Fibroblast of skin of left biceps (primary cell): ENCODE measurements at regions not wholly inside any gene's neighbourhood (a gene's known extent, or its start where the extent isn't known, plus 50 kb on each side); places are given as distances from the start of the nearest gene placed in this dataset.
A peak's percentile ranks its signal among the peaks of the same experiment; 100 is the strongest.
"Not testable (repeated sequence)": the region's sequence is repeated elsewhere in the genome, so short reads cannot be mapped to it uniquely, and the experiment has no call there.

Experiments used
- DNase-seq, 2 experiments: peaks; one replicate each; pipeline ENCODE4 v3.0.0-alpha.2; 2013; ENCODE audit warnings: low read depth in 2 of 2

DNA sequence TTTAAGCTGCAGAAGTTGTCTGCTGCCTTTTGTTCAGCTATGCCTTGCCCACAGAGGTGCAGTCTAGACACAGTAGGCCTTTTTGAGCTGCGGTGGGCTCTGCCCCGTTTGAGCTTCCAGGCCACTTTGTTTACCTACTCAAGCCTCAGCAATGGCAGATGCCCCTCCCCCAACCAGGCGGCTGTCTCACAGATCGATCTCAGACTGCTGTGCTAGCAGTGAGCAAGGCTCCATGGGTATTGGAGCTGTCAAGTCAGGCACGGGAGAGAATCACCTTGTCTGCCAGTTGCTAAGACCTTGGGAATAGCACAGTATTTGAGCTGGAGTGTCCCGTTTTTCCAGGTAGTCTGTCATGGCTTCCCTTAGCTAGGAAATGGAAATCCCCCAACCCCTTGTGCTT is 587.8 kb upstream of the CLINT1 start:
- DNase-seq: not testable (repeated sequence)

DNA sequence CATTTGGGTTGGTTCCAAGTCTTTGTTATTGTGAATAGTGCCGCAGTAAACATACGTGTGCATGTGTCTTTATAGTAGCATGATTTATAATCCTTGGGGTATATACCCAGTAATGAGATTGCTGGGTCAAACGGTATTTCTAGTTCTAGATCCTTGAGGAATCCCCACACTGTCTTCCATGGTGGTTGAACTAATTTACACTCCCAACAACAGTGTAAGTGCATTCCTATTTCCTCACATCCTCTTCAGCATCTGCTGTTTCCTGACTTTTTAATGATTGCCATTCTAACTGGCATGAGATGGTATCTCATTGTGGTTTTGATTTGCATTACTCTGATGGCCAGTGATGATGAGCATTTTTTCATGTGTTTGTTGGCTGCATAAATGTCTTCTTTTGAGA is 580.3 kb upstream of the CLINT1 start:
- DNase-seq: not testable (repeated sequence)

DNA sequence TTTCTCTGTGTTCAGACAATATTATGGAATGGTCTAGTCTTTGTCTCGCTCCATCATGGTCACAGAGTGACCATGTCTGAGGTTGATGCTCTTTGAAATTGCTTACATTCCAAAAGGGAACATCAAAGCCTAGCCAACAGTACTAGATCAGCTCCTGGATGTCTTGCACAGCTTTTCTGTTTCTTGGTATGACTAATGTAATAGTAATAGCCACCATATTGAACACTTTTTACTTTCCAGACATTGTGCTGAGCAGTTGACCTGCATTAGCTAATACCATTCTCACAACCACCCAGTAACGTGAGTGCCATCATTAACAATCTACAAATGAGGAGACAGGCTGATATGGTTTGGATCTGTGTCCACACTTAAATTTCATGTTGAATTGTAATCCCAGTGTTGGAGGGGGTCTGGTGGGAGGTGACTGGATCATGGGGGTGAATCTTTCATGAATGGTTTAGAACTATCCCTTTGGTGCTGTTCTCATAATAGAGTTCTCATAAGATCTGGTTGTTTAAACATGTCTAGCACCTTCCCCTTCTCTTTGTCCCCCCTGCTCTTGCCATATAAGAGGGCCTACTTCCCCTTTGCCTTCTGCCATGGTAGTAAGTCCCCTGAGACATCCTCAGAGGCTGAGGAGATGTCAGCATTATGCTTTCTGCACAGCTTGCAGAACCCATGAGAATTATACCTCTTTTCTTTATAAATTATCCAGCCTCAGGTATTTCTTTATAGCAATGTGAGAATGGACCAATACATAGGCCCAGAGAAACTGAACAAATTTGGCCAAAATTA is 577.5 kb upstream of the CLINT1 start:
- DNase-seq: no peak

DNA sequence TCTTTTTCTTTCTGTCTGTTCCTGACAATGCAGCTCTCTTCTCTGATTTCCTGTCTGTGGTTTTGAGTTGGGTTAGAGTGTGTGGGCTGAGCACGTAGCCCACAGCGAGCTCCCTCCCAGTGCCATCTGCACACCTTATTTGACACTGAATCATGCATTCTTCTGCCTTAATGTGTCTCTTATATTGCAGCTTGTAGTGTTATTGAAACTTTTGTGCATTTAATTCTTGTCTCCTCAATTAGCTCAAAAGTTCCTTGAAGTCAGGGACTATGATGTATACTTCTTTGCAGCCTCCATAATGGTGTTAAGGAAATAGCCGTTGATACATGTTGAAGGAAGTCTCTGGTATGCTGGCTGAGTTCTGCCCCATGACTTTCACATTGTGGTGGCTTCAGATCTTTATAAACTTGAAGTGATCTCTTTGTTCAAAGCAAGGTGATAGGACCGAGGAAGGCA is 576.2 kb upstream of the CLINT1 start:
- DNase-seq: no peak

DNA sequence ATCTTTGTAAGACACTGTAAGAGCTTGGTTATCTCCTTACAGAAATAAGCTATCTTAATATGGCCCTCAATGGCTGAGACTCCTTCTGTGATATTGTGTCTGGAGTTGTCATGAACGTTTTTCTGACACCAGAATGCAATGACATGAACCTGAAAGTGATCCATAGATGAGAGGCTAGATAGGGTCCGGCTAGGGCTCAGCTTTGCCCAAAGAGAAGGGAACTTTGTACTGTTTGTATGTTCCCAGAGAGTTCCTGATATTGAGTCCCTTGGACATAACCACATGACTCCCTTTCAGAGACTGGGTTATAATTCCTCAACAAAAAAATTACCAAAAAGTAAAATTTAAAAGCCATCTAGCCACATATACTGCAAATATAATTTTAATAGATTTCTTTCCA is 575.8 kb upstream of the CLINT1 start:
- DNase-seq: no peak

DNA sequence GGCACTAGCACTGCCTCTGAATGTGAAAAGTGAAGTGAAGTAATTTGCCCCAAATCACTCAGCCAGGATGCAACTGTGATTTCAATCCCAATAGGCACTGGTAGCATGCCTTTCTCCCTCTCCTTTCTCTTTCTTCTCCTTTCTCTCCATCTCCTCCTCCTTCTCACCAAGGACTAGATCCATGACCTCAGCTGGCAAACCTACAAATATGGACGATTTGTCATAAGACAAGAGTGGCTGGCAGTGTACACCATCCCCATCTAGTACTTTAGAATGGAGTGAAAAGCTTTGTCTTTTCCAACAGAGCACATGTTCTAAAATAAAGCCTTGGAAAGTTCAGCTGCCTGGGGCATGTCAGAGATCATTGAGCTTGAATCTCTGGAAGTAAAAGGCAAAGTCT is 574.7 kb upstream of the CLINT1 start:
- DNase-seq: no peak

DNA sequence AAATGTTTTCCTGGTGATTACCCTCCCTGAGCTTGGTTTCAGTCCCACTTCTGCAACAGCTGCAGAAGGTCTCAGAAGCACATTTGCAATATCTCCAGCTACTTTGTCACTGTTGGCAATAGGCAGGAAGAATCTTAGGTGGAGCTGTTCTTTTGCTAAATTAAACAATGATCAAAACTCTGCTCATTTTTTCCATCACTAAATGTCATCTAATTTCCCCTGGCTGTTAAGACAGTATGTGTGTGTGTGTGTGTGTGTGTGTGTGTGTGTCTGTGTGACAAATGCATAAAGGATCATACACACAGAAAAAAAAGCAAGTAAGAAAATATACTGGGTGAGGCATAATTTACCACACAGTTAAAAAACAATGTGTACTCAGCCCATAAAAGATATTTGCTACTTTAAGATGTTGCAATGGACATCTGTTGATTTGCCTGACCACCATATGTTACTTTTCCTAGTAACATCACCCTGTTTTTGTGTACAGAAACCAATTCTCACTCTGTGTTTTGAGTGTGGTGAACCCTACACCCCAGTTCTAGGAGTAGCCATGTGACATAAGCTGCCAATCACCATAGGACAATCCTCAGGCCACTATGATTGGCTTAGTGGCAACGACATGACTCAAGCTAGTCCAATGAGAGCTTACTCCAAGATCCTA is 572.6 kb upstream of the CLINT1 start:
- DNase-seq: no peak

DNA sequence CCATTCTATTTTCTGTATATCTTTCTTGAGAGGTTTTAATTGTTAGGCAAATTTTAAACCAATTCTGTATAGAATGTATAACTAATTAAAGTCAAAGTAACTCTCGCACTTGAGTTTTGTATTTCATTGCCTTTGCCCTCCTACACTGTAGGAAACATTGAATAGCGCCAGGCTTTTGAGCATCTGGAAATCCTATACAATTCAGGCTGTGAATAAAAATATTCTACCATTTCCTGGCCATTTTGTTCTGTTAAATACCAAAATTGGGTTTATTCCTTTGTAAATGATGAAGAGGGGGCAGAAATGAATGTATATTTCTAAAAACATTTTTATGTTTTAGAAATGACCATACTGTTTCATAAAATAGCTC is 571.8 kb upstream of the CLINT1 start:
- DNase-seq: no peak

DNA sequence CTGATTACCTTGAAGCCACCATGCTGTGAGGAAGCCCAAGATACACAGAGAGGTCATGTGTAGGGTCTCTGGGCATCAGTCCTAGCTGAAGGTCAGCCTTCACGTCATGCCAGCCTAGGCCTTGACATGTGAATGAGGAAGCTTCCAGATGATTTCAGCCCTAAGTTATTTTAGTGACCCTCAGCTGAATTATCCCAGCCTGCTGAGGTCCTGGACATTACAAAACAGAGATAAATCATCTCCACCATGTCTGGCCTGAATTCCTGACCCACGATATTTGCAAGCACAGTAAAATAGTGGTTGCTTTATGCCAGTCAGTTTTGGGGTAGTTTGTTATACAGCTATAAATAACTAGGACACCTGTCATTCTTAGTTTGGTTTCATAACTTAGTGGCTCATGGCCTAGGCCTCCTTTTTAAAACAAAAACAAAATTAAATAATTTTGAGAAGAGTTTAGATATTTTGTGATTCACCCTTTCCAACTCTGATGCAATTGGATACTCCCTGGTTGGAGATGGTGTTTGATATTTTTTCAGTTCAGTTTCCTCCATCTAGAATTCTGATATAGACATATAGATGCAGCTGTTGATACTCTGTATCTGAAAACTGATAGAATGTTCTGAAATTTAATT is 571.3 kb upstream of the CLINT1 start:
- DNase-seq: no peak

DNA sequence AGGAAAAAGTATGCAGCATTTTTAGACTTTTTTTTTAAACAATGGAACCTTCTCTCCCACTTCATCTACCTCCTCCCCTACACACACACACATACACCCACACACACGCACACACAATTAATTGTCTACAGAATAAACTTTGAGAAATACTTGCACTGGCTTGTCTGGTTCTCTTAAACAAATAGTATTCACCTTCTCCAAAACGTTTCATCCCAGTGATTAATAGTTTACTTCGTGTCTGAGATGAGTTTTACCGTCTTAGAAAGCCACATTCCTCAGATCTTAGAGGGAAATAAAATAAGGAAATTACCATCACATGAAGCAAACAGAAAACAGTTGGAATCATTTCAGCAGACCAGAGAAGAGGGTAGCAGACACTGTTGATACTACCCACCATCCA is 570.6 kb upstream of the CLINT1 start:
- DNase-seq: no peak

DNA sequence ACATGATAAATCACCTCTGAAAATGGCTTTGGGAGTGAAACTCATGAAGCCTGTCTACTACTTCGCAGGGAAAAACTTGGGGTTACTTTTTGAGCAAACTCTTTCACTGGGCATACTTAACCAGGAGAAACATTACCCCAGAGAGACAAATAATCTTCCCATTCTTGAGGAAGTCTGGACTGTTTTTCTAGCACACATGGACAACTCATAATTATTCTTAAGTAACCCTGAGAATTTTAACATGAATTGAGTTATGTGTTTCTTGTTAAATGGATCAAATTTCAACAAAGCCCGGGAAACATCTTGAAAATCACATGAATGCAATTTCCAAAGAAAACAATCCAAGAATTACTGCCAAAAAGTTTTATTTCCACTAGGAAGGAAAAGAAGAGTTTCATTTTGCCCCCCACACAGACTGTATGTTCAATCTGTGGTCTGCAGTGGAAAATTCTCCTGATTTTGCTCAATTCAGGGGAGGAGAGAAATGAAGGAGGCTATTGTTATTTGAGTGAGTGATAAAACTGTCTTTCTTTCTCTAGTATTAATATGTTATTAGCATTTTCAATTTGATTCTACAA is 564.8 kb upstream of the CLINT1 start:
- DNase-seq: peak; percentile 67 to 74

DNA sequence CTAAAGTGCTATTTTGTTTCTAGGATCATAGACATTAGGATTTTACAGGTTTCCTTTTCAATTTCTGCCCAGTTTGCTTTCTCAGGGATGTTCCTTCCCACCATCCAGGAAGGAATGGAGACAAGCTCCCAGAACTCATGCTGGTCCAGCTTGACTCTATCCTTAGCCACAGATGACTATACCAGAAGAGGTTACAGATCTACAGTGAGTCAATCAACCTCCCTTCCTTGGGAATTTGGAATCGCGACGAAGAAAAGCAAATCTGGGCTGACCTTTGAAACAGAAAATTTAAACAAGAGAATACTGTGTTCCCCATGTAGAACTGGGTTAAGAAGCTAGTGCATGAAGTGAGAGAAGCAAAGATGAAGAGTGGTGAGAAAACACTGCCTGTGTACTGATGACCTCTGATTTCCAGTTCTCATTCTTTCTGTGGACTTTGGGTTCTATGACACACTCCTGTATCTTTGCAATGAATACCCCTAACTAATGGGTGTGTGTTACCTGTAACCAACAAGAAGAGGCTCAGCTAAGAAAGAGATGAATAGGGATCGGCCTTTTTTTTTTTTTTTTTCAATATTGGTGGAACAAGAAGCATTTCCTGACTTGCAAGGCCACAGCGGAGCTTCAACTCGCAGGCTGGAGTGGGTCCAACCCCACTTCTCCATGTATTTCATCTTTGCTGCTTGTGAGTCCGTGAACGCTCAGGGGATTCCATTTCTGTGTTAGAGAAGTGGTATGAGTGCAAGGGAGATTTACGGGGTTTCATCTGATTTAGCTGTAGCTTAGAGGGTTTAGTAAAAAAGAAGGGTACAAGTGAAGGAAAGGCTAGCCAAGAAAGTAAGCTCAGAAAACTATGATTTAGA is 563.9 kb upstream of the CLINT1 start:
- DNase-seq: no peak

DNA sequence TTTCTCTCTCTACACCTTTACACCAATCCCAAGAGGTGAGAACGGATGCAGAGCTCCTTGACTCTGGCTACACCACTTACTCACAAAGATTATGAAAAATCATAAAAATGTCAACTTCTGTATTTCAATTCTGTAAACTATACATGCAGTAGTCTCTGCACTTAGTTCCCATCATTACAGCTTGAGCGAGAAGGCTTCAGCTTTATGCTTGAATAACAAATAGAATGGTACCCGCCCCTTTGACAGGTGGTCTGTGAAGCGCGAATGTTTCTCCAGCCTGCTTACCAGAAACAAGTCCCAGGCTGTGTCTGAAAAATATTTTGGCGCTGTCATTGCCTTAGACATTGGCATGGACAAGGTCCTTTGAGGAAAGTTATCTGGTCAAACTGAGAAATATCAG is 562.4 kb upstream of the CLINT1 start:
- no peak for DNase-seq

DNA sequence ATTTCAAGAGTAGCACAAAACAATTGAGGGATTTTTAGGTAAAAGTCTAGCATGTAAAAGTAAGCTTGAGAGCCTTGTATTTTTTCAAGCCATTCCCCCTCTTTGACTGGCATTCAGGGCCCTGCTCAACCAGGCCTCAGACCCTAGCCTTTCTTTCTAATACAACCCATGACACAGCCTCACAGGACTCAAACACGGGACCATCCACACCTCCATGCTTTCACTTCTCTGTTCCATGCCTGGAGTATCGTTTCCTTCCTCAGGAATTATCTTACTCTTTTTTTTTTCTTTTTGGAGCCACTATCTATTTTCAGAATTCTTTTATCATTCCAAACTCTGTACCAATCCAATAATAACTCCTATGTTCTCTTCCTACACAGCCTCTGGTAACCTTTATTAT is 560.2 kb upstream of the CLINT1 start:
- DNase-seq: no peak

DNA sequence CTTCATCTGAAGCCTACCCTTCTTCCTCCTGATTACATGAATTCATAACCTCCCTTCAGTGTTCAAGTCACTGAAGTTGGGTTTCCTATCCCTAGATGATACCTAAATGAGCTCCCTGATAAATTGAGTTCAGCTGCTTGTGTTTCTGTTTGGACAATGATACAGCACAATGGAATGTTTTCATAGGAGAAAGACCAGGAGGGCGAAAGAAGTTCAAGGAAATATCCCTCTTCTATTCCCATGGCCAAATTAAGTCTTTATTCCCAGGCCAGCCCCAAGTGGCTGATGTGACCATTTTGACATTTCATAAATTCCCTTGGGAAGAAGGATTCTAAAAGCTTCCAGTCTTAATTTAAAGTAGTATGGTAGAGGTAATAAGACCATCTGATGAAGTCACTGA is 555.8 kb upstream of the CLINT1 start:
- peak; percentile 47 to 54 for DNase-seq

DNA sequence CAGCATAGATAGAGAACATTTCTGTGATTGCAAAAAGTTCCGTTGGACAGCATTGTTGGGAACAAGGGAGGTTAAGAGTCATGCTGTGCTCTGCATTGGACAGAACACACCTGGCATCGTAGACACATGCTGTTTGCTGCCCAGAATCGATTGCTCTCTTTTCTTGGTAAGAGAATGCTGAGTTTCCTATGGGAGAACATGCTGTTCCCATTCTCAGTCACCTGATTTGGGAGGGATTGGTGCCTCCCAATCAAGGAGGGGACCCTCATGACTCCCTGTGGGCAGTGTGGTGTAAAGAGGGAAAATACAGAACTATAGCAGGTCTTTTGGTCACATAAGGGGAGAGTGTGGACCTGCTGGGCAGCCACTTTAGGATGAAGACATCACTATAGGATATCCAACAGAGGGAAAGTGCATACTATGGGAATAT is 555.4 kb upstream of the CLINT1 start:
- DNase-seq: no peak

DNA sequence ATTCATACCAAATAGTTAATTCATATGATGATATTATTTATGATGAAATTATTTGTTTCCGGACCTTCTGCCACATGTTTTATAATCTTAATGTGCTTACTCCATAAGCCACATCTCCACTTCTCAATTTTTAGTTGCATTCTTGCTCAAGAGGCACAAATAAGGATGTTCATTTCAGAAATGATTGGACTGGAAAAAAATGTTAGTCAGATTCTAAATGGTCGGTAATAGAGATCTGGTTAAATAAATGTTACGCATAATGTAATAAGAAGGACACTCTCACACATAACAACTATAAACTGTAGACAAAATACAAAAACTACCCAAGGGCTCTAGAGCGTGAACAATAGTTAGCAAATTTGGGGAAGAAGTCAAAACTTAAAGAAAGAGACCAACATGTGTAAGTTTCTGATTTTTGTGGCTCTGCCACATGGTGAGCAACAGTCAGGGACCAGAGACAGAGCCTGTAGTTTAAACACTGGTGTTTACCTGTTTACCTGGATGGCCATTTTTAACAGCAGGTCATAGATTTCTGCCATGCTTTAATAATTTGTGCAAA is 554.3 kb upstream of the CLINT1 start:
- no peak for DNase-seq

DNA sequence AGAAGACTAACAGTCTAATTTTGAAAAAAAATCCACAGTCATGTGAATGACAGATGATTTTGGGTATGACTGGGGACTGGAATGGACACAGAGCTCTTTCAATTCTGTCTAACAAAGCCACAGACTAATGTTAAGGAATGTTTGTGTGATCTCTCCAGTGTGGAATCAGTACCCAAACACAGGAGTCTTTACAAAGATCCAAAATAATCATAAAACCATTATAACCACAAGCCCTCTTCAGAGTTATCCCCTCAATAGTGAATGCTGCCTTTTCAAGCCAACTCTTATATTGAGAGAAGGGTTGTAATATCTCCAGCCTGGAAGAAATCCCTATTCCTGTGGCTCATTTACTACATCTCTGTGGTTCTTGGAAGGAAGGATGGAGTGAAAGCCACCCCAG is 552.0 kb upstream of the CLINT1 start:
- peak; percentile 44 to 49 for DNase-seq

DNA sequence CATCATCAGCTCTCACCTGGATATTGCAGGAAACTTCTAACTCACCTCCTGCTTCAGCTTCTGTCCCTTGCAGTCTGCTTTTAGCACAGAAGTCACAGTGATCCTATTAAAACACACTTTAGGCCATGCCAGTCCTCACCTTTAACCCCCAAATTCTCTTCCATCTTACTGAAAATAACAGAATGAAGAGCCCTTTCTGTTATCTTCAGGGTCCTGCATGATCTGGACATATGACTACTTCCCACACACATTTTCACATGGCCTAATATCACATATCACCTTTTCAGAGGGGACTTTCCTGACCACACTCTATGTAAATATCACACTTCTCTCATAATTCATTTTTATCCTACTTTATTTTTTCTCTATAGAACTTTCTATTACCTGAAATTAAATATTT is 550.6 kb upstream of the CLINT1 start:
- DNase-seq: no peak

DNA sequence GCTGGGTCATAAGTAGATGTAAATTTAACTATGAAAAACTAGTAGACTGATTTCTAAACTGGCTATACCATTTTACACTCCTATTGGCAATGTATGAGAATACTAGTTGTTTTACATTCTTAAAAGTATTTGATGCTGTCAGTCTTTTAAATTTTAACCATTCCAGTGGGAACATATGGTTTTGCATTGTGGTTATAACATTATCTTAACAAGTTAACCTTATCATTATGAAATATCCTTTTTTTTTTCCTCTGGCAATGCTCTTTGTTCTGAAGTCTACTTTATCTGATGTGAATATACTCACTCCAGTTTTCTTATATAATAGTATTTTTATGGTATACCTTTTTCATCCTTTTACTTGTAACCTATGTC is 548.9 kb upstream of the CLINT1 start:
- peak in 1 of 2 experiments; percentile 55 for DNase-seq
